ENCODE measurements at regions not wholly inside any gene's neighbourhood (a gene's known extent, or its start where the extent isn't known, plus 50 kb on each side); places are given as distances from the start of the nearest gene placed in this dataset.

- TF ChIP-seq EP300 (IDR thresholded peaks at IDR 0.05) (no peak), POLR2AphosphoS5 (IDR thresholded peaks at IDR 0.05) (no peak), POLR2A (IDR thresholded peaks at IDR 0.05) (no peak), CTCF (IDR thresholded peaks at IDR 0.05) (no peak)
- Histone ChIP-seq H3K4me1 (no peaks in the 10 kb centered on the region), H3K9me3 (no peaks in the 10 kb centered on the region), H3K27ac (no peak overlapping the region), H3K4me3 (no peak overlapping the region), H3K27me3 (peaks cover 25% of the 10 kb centered on the region), H3K36me3 (no peaks in the 10 kb centered on the region)
- no peak for ATAC-seq
- 54 to 80% methylated on average over 5 to 9 of the region's 10 CpGs for WGBS, 2 donors (ENCODE audit: low coverage in 1 of 2)
These were observed 80.6 kb upstream of the LINGO1 start for GRCh38 chr15:77713281-77713680.

GRCh38 chr15:77712438-77712837 lies 79.7 kb upstream of the LINGO1 start:
- WGBS, 2 donors (ENCODE audit: low coverage in 1 of 2), result 57% methylated on average over 4 of the region's 4 CpGs; no CpG with 5 or more reads in 1 of the 2 donors
- ATAC-seq, result no peak
- Histone ChIP-seq H3K9me3 (no peaks in the 10 kb centered on the region), H3K4me3 (no peak overlapping the region), H3K4me1 (no peaks in the 10 kb centered on the region), H3K27ac (no peak overlapping the region), H3K27me3 (peaks cover 30% of the 10 kb centered on the region), H3K36me3 (no peaks in the 10 kb centered on the region)
- TF ChIP-seq CTCF (IDR thresholded peaks at IDR 0.05) (no peak), POLR2AphosphoS5 (IDR thresholded peaks at IDR 0.05) (no peak), EP300 (IDR thresholded peaks at IDR 0.05) (no peak), POLR2A (IDR thresholded peaks at IDR 0.05) (no peak)

DNA sequence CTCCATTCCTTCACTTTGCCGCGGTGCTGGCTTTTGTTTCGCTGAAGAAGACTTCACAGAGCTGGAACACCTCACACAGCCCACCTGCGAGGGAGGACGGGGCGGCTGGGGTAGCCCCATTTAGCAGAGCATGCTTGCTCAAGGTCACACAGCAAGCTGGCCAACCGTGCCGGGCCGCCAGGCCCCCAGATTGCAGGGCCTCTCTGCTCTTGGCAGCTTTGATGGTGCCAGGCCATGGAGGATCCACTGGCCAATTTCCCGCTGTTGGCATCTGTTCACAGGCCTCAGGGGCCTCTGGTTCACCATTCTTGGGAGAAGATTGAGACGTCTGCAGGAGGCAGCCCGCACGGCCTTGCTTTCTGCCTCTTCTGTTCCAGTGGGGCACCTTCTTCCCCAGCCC lies 77.9 kb upstream of the LINGO1 start:
- no peak overlapping the region for H3K27ac ChIP-seq
- 69 to 83% methylated on average over 5 to 6 of the region's 13 CpGs for WGBS, 2 donors (ENCODE audit: low coverage in 1 of 2)
- H3K9me3 ChIP-seq, result no peaks in the 10 kb centered on the region
- peaks cover 39% of the 10 kb centered on the region for H3K27me3 ChIP-seq
- H3K4me3 ChIP-seq, result no peak overlapping the region
- no peak for TF ChIP-seq CTCF (IDR thresholded peaks at IDR 0.05)
- TF ChIP-seq EP300 (IDR thresholded peaks at IDR 0.05), result no peak
- no peak for TF ChIP-seq POLR2A (IDR thresholded peaks at IDR 0.05)
- H3K36me3 ChIP-seq, result no peaks in the 10 kb centered on the region
- ATAC-seq, result no peak
- H3K4me1 ChIP-seq, result no peaks in the 10 kb centered on the region

- Histone ChIP-seq H3K4me3 (no peak overlapping the region), H3K27me3 (peaks cover 39% of the 10 kb centered on the region), H3K36me3 (no peaks in the 10 kb centered on the region), H3K4me1 (no peaks in the 10 kb centered on the region), H3K9me3 (no peaks in the 10 kb centered on the region), H3K27ac (no peak overlapping the region)
- WGBS, 2 donors (ENCODE audit: low coverage in 1 of 2), result 37 to 64% methylated on average over 2 to 5 of the region's 10 CpGs
- TF ChIP-seq POLR2A (IDR thresholded peaks at IDR 0.05), result no peak
- TF ChIP-seq CTCF (IDR thresholded peaks at IDR 0.05), result no peak
- TF ChIP-seq POLR2AphosphoS5 (IDR thresholded peaks at IDR 0.05), result no peak
- TF ChIP-seq EP300 (IDR thresholded peaks at IDR 0.05), result no peak
- ATAC-seq, result no peak
These were observed 77.5 kb upstream of the LINGO1 start for GRCh38 chr15:77710206-77710605.

DNA sequence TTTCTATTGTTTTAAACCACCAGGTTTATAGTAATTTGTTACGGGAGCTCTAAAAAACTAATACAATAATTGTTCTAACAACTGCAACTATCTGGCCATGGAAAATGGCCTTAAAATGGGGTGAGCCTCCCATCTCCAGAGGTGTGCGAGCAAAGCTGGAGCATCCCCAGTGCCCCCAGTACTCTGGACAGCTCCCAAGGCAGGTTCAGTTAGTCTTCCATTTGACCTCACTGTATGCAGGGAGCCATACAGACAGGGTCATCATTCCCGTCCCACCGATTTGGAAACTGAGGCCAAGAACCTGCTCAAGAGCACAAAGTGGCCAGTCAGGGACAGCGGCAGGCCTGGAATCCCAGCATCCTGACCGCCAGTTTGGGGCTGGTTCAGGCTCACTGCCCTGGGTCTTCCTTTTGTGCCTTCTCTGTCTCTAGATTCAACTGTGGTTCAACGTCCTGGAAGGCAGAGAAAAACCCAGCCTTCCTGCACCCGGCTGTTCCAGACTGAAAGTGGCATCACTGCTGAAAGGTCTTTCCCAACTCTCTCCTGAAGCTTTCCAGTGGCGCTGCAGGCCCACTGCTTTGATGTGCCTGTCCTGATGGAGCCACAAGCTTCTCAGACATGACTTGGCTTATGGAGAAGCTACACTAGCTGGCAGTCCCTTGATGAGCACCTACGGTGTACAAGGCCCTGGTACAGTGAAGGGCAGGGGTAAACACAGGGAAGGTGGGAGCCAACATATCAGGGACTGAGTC lies 76.6 kb upstream of the LINGO1 start:
- Histone ChIP-seq H3K9me3 (no peaks in the 10 kb centered on the region), H3K4me3 (no peak overlapping the region), H3K27ac (no peak overlapping the region), H3K27me3 (peaks cover 31% of the 10 kb centered on the region), H3K36me3 (no peaks in the 10 kb centered on the region), H3K4me1 (no peaks in the 10 kb centered on the region)
- TF ChIP-seq POLR2A (IDR thresholded peaks at IDR 0.05) (no peak), POLR2AphosphoS5 (IDR thresholded peaks at IDR 0.05) (no peak), EP300 (IDR thresholded peaks at IDR 0.05) (no peak), CTCF (IDR thresholded peaks at IDR 0.05) (no peak)
- WGBS, 2 donors (ENCODE audit: low coverage in 1 of 2), result 71 to 73% methylated on average over 2 to 6 of the region's 10 CpGs
- ATAC-seq, result no peak
